ENCODE measurements at regions not wholly inside any gene's neighbourhood (a gene's known extent, or its start where the extent isn't known, plus 50 kb on each side); places are given as distances from the start of the nearest gene placed in this dataset.

GRCh38 chr4:41346306-41347061 lies 89.8 kb downstream of the UCHL1 start:
- FAIRE-seq (no peak), DNase-seq (no peak)
- 40 to 71% (median 50%) methylated on average over 3 of the region's 3 CpGs for WGBS, 3 donors
- H3K4me1 ChIP-seq (ENCODE audit: control insufficient read depth in 3 of 3, insufficient read depth in 2 of 3, low read depth in 1 of 3, low read length in 2 of 3), result no peaks in the 10 kb centered on the region
- H3K27ac ChIP-seq (ENCODE audit: low read depth in 1 of 3, low read length in 2 of 3), result no peak overlapping the region
- no peak overlapping the region for H3K4me3 ChIP-seq (ENCODE audit: low read depth in 1 of 3, low read length in 3 of 3)
- peaks cover 0 to 6% of the 10 kb centered on the region in 2 donors for H3K9me3 ChIP-seq (ENCODE audit: control insufficient read depth in 2 of 2, insufficient read depth in 1 of 2, low read depth in 1 of 2, low read length in 1 of 2)
- no peaks in the 10 kb centered on the region for H3K27me3 ChIP-seq (ENCODE audit: control insufficient read depth in 3 of 3, insufficient read depth in 3 of 3, low read length in 3 of 3)
- no peaks in the 10 kb centered on the region for H3K36me3 ChIP-seq (ENCODE audit: control insufficient read depth in 3 of 3, insufficient read depth in 2 of 3, low read depth in 1 of 3, low read length in 3 of 3)

DNA sequence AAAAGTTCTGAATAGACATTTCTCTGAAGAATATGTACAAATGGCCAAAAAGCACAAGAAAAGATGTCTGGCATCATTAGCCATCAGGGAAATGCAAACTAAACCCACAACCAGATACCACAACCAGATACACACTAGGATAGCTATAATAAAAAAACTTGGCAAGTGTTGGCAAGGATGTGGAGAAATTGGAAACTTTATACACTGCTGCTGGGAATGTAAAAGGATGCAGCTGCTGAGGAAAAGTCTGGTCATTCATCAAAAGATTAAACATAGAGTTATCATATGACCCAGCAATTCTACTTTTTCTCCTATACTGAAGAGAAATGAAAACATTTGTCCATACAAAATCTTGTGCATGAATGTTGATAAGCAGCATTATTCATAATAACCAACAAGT lies 92.3 kb downstream of the UCHL1 start:
- Histone ChIP-seq H3K27me3 (ENCODE audit: control insufficient read depth in 3 of 3, insufficient read depth in 3 of 3, low read length in 3 of 3) (no peaks in the 10 kb centered on the region), H3K4me1 (ENCODE audit: control insufficient read depth in 3 of 3, insufficient read depth in 2 of 3, low read depth in 1 of 3, low read length in 2 of 3) (no peaks in the 10 kb centered on the region), H3K27ac (ENCODE audit: low read depth in 1 of 3, low read length in 2 of 3) (no peak overlapping the region), H3K4me3 (ENCODE audit: low read depth in 1 of 3, low read length in 3 of 3) (no peak overlapping the region), H3K36me3 (ENCODE audit: control insufficient read depth in 3 of 3, insufficient read depth in 2 of 3, low read depth in 1 of 3, low read length in 3 of 3) (no peaks in the 10 kb centered on the region), H3K9me3 (ENCODE audit: control insufficient read depth in 2 of 2, insufficient read depth in 1 of 2, low read depth in 1 of 2, low read length in 1 of 2) (no peaks in the 10 kb centered on the region)
- DNase-seq (no peak), FAIRE-seq (no peak)

- DNase-seq (no peak), FAIRE-seq (no peak)
- no peak overlapping the region for H3K27ac ChIP-seq (ENCODE audit: low read depth in 1 of 3, low read length in 2 of 3)
- no peaks in the 10 kb centered on the region for H3K36me3 ChIP-seq (ENCODE audit: control insufficient read depth in 3 of 3, insufficient read depth in 2 of 3, low read depth in 1 of 3, low read length in 3 of 3)
- 75 to 81% (median 75%) methylated on average over 13 of the region's 13 CpGs for WGBS, 3 donors
- H3K27me3 ChIP-seq (ENCODE audit: control insufficient read depth in 3 of 3, insufficient read depth in 3 of 3, low read length in 3 of 3), result peaks cover 2 to 44% (median 5%) of the 10 kb centered on the region in 3 donors
- no peaks in the 10 kb centered on the region for H3K9me3 ChIP-seq (ENCODE audit: control insufficient read depth in 2 of 2, insufficient read depth in 1 of 2, low read depth in 1 of 2, low read length in 1 of 2)
- H3K4me1 ChIP-seq (ENCODE audit: control insufficient read depth in 3 of 3, insufficient read depth in 2 of 3, low read depth in 1 of 3, low read length in 2 of 3), result peaks cover 0 to 2% (median 0%) of the 10 kb centered on the region in 3 donors
- H3K4me3 ChIP-seq (ENCODE audit: low read depth in 1 of 3, low read length in 3 of 3), result no peak overlapping the region
Observed at GRCh38 chr4:41358647-41359421, 102.1 kb downstream of the UCHL1 start.

GRCh38 chr4:41359422-41359775 lies 102.7 kb downstream of the UCHL1 start:
- FAIRE-seq (no peak), DNase-seq (no peak)
- Histone ChIP-seq H3K36me3 (ENCODE audit: control insufficient read depth in 3 of 3, insufficient read depth in 2 of 3, low read depth in 1 of 3, low read length in 3 of 3) (no peaks in the 10 kb centered on the region), H3K4me3 (ENCODE audit: low read depth in 1 of 3, low read length in 3 of 3) (no peak overlapping the region), H3K4me1 (ENCODE audit: control insufficient read depth in 3 of 3, insufficient read depth in 2 of 3, low read depth in 1 of 3, low read length in 2 of 3) (peaks cover 0 to 2% (median 0%) of the 10 kb centered on the region in 3 donors), H3K27ac (ENCODE audit: low read depth in 1 of 3, low read length in 2 of 3) (no peak overlapping the region), H3K27me3 (ENCODE audit: control insufficient read depth in 3 of 3, insufficient read depth in 3 of 3, low read length in 3 of 3) (peaks cover 2 to 45% (median 5%) of the 10 kb centered on the region in 3 donors), H3K9me3 (ENCODE audit: control insufficient read depth in 2 of 2, insufficient read depth in 1 of 2, low read depth in 1 of 2, low read length in 1 of 2) (no peaks in the 10 kb centered on the region)
- WGBS, 3 donors, result 28 to 70% (median 54%) methylated on average over 5 of the region's 5 CpGs

GRCh38 chr4:41359836-41360213 lies 103.1 kb downstream of the UCHL1 start:
- no peak for DNase-seq
- no peak for FAIRE-seq
- WGBS, 3 donors, result 11 to 40% (median 29%) methylated on average over 11 of the region's 11 CpGs
- peaks cover 0 to 2% (median 0%) of the 10 kb centered on the region in 3 donors for H3K4me1 ChIP-seq (ENCODE audit: control insufficient read depth in 3 of 3, insufficient read depth in 2 of 3, low read depth in 1 of 3, low read length in 2 of 3)
- peak overlapping the region in 2 of 3 donors; percentile 48 to 58 for H3K4me3 ChIP-seq (ENCODE audit: low read depth in 1 of 3, low read length in 3 of 3)
- H3K36me3 ChIP-seq (ENCODE audit: control insufficient read depth in 3 of 3, insufficient read depth in 2 of 3, low read depth in 1 of 3, low read length in 3 of 3), result no peaks in the 10 kb centered on the region
- H3K9me3 ChIP-seq (ENCODE audit: control insufficient read depth in 2 of 2, insufficient read depth in 1 of 2, low read depth in 1 of 2, low read length in 1 of 2), result no peaks in the 10 kb centered on the region
- H3K27ac ChIP-seq (ENCODE audit: low read depth in 1 of 3, low read length in 2 of 3), result no peak overlapping the region
- H3K27me3 ChIP-seq (ENCODE audit: control insufficient read depth in 3 of 3, insufficient read depth in 3 of 3, low read length in 3 of 3), result peaks cover 2 to 45% (median 5%) of the 10 kb centered on the region in 3 donors

DNA sequence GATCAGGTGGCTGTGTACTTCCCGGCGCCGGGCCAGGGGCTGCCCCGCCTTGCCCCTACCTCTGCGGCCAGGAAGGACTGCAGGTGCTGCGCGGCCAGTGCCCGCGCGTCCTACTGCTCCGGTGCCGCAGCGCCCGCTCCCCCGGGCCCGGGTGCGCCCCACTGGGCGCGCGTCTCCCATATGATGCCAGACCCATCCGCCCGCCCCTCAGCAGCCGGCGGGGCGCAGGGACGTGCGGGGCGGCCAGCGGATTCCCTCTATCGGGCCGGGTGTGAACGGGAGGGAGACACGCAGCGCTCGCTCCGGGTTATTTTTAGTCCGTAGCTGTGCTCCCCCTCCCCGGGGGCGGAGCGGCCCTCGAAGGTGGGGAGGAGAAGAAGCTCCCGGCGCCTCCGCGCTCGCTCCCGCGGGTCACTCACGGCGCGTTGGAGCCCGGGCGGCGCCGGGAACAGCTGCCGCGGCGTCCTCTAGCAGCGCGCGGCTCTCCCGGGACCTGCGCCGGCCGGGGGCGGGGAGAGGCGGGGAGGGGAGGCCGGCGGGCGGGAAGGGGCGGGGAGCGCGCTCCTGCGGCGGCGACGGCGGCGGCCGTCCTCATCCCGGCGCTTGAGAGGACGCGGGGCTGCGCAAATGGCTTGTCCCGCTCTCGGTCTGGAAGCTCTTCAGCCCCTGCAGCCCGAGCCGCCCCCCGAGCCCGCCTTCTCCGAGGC lies 103.6 kb downstream of the UCHL1 start:
- Histone ChIP-seq H3K27ac (ENCODE audit: low read depth in 1 of 3, low read length in 2 of 3) (peak overlapping the region in 1 of 3 donors; percentile 65), H3K36me3 (ENCODE audit: control insufficient read depth in 3 of 3, insufficient read depth in 2 of 3, low read depth in 1 of 3, low read length in 3 of 3) (no peaks in the 10 kb centered on the region), H3K9me3 (ENCODE audit: control insufficient read depth in 2 of 2, insufficient read depth in 1 of 2, low read depth in 1 of 2, low read length in 1 of 2) (no peaks in the 10 kb centered on the region), H3K4me1 (ENCODE audit: control insufficient read depth in 3 of 3, insufficient read depth in 2 of 3, low read depth in 1 of 3, low read length in 2 of 3) (peaks cover 0 to 2% (median 0%) of the 10 kb centered on the region in 3 donors), H3K27me3 (ENCODE audit: control insufficient read depth in 3 of 3, insufficient read depth in 3 of 3, low read length in 3 of 3) (peaks cover 2 to 48% (median 5%) of the 10 kb centered on the region in 3 donors), H3K4me3 (ENCODE audit: low read depth in 1 of 3, low read length in 3 of 3) (peak overlapping the region; percentile 48 to 60 (median 58))
- peak; percentile 24 to 62 for DNase-seq
- 1 to 3% (median 1%) methylated on average over 35 to 92 of the region's 92 CpGs for whole genome bisulfite sequencing, 3 donors
- FAIRE-seq, result no peak

GRCh38 chr4:41360921-41361793 lies 104.4 kb downstream of the UCHL1 start:
- DNase-seq, result peak in 1 of 2 donors; percentile 32
- Histone ChIP-seq H3K4me1 (ENCODE audit: control insufficient read depth in 3 of 3, insufficient read depth in 2 of 3, low read depth in 1 of 3, low read length in 2 of 3) (peaks cover 0 to 2% (median 0%) of the 10 kb centered on the region in 3 donors), H3K27me3 (ENCODE audit: control insufficient read depth in 3 of 3, insufficient read depth in 3 of 3, low read length in 3 of 3) (peaks cover 2 to 54% (median 5%) of the 10 kb centered on the region in 3 donors), H3K4me3 (ENCODE audit: low read depth in 1 of 3, low read length in 3 of 3) (peak overlapping the region; percentile 48 to 60 (median 58)), H3K36me3 (ENCODE audit: control insufficient read depth in 3 of 3, insufficient read depth in 2 of 3, low read depth in 1 of 3, low read length in 3 of 3) (no peaks in the 10 kb centered on the region), H3K9me3 (ENCODE audit: control insufficient read depth in 2 of 2, insufficient read depth in 1 of 2, low read depth in 1 of 2, low read length in 1 of 2) (no peaks in the 10 kb centered on the region), H3K27ac (ENCODE audit: low read depth in 1 of 3, low read length in 2 of 3) (peak overlapping the region in 1 of 3 donors; percentile 65)
- 1 to 3% (median 1%) methylated on average over 53 to 64 of the region's 64 CpGs for WGBS, 3 donors
- FAIRE-seq, result no peak
